ENCODE measurements at regions not wholly inside any gene's neighbourhood (a gene's known extent, or its start where the extent isn't known, plus 50 kb on each side); places are given as distances from the start of the nearest gene placed in this dataset.

DNA sequence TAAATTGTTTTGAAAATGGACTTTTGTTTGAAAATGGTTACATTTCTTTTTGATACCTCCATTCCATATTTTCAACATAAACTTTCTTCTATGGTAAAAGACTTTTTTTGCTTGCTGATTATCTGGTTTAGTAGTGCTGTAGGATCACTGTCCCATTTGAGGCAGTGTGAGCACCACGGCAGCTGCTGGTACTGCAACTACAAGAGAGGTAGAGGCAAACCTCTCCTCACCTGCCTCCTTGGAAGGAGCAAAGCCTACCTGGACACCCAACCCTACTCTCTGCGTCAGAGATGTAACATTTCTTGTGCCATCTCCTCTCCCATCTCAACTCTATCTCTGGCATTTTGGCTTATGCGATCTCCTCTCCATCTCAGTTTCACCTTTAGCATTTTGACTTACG, 460.1 kb downstream of the SHQ1 start:
- H3K27me3 Mint-ChIP-seq (ENCODE audit: insufficient read depth, unreplicated experiment): no peaks in the 10 kb centered on the region
- intact Hi-C loops (cut with micrococcal nuclease): no loop called here
- no TSS peak for BruUV-seq (replicated peaks)
- TF ChIP-seq, protein P1, sequence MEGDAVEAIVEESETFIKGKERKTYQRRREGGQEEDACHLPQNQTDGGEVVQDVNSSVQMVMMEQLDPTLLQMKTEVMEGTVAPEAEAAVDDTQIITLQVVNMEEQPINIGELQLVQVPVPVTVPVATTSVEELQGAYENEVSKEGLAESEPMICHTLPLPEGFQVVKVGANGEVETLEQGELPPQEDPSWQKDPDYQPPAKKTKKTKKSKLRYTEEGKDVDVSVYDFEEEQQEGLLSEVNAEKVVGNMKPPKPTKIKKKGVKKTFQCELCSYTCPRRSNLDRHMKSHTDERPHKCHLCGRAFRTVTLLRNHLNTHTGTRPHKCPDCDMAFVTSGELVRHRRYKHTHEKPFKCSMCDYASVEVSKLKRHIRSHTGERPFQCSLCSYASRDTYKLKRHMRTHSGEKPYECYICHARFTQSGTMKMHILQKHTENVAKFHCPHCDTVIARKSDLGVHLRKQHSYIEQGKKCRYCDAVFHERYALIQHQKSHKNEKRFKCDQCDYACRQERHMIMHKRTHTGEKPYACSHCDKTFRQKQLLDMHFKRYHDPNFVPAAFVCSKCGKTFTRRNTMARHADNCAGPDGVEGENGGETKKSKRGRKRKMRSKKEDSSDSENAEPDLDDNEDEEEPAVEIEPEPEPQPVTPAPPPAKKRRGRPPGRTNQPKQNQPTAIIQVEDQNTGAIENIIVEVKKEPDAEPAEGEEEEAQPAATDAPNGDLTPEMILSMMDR (IDR thresholded peaks at IDR 0.05; ENCODE audit: unreplicated experiment): no peak
- ChIA-PET POLR2A (interaction anchor here (1.3 kb wide), 1 partner anchor 8 kb away, joined by 3 read pairs; no protein-coding TSS in a partner anchor), CTCF (no interaction called here)
- peaks cover 28% of the 10 kb centered on the region for H3K4me1 Mint-ChIP-seq (ENCODE audit: insufficient read depth, unreplicated experiment)
- no peaks in the 10 kb centered on the region for H3K9me3 Mint-ChIP-seq (ENCODE audit: unreplicated experiment)
- no peak overlapping the region for H3K27ac Mint-ChIP-seq (ENCODE audit: low read depth, unreplicated experiment)
- H3K36me3 Mint-ChIP-seq (ENCODE audit: insufficient read depth, unreplicated experiment): no peaks in the 10 kb centered on the region
- DNase-seq (ENCODE audit: unreplicated experiment): no peak
- no peak overlapping the region for H3K4me3 Mint-ChIP-seq (ENCODE audit: unreplicated experiment)

DNA sequence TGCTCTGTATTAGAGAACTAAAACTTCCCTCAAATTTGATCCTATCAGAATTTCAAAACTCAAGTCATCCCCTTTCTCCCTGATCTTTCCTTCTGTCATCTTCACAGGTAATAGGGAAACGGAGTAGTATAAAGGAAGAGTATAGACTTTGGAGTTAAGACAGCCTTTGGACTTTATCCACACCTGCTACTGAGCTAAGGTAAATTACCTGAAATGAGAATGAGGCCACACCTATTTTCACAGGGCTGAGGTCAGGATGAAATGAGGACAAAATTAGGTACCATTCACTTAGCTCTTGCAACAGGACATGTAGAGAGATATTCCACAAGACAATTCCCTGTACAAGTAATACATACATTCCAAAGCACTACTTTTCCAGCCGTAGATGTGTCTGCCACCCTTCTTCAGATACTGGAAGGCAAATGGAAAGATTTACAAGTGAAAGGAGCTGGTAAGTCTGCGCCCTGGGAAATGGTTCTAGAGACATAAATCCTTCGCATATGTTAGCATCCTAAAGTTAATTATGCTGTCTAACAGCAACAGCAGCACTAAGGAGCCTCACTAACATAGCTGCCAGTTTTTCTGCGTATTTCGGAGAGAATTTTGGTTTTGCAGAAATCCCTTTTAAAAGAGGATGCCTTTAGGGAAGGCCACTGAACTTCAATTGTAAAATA, 461.8 kb downstream of the SHQ1 start:
- intact Hi-C loops (cut with micrococcal nuclease): no loop called here
- no peak for DNase-seq (ENCODE audit: unreplicated experiment)
- Mint-ChIP-seq H3K4me1 (ENCODE audit: insufficient read depth, unreplicated experiment) (peaks cover 29% of the 10 kb centered on the region), H3K27ac (ENCODE audit: low read depth, unreplicated experiment) (peak overlapping the region; percentile 40), H3K4me3 (ENCODE audit: unreplicated experiment) (no peak overlapping the region), H3K27me3 (ENCODE audit: insufficient read depth, unreplicated experiment) (no peaks in the 10 kb centered on the region), H3K9me3 (ENCODE audit: unreplicated experiment) (no peaks in the 10 kb centered on the region), H3K36me3 (ENCODE audit: insufficient read depth, unreplicated experiment) (no peaks in the 10 kb centered on the region)
- TF ChIP-seq, protein P1 (IDR thresholded peaks at IDR 0.05; ENCODE audit: unreplicated experiment): no peak
- no TSS peak for BruUV-seq (replicated peaks)
- CTCF ChIA-PET: interaction anchor here (0.6 to 0.9 kb wide), 4 partner anchors 9 to 410 kb away, joined by 3 to 4 read pairs (median 4); no protein-coding TSS in a partner anchor
- POLR2A ChIA-PET: interaction anchor here (0.6 to 1.3 kb wide), 3 partner anchors 63 to 456 kb away, joined by 3 read pairs; no protein-coding TSS in a partner anchor

DNA sequence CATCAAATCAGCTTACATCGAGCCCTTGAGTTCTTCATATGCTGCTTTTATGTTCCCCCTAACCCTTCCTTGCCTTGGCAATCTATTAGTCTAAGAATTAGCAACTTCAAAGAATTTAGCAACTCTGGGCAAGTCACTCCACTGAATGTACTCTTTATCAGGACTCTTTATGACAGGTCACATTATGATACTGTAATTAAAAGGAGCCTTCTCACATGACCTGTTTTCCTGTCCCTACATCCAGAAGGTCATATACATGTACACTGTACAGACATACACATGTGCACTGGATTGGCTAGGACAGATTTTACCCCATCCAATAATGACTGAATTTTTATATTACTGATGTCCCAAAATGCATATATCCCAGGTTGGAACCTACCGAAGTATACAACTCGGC, 463.1 kb downstream of the SHQ1 start:
- H3K27ac Mint-ChIP-seq (ENCODE audit: low read depth, unreplicated experiment): no peak overlapping the region
- peaks cover 29% of the 10 kb centered on the region for H3K4me1 Mint-ChIP-seq (ENCODE audit: insufficient read depth, unreplicated experiment)
- no peak overlapping the region for H3K4me3 Mint-ChIP-seq (ENCODE audit: unreplicated experiment)
- H3K27me3 Mint-ChIP-seq (ENCODE audit: insufficient read depth, unreplicated experiment): no peaks in the 10 kb centered on the region
- no peak for DNase-seq (ENCODE audit: unreplicated experiment)
- POLR2A ChIA-PET: interaction anchor here (2.2 kb wide), 1 partner anchor 9 kb away, joined by 10 read pairs; no protein-coding TSS in a partner anchor
- intact Hi-C loops (cut with micrococcal nuclease): no loop called here
- BruUV-seq (replicated peaks): no TSS peak
- no peaks in the 10 kb centered on the region for H3K36me3 Mint-ChIP-seq (ENCODE audit: insufficient read depth, unreplicated experiment)
- CTCF ChIA-PET: no interaction called here
- no peaks in the 10 kb centered on the region for H3K9me3 Mint-ChIP-seq (ENCODE audit: unreplicated experiment)
- TF ChIP-seq, protein P1 (IDR thresholded peaks at IDR 0.05; ENCODE audit: unreplicated experiment): no peak

DNA sequence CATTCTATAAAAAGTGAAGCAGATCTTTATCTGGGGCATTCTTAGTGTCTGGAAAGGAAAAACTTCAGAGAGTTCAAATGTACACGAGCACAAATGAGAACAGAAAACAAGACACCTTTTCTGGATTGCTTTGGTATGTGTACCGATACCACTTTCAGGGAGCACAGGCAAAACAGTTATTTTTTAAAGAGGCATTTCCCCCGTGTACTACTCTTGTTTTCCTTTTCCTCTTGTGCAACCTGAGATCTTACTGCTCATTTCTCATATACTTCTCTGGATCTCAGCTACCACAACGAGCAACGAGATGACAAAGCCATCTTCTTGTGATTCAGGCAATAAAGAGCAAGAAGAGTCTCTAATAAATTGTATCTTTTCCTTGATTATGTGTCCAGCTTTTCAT, 463.6 kb downstream of the SHQ1 start:
- intact Hi-C loops (cut with micrococcal nuclease): no loop called here
- ChIA-PET POLR2A (interaction anchor here (1.0 to 2.2 kb wide), 3 partner anchors 8 to 57 kb away, joined by 3 to 10 read pairs (median 3); no protein-coding TSS in a partner anchor), CTCF (interaction anchor here (0.6 to 0.7 kb wide), 3 partner anchors 10 to 242 kb away, joined by 4 read pairs; no protein-coding TSS in a partner anchor)
- Mint-ChIP-seq H3K4me1 (ENCODE audit: insufficient read depth, unreplicated experiment) (peaks cover 32% of the 10 kb centered on the region), H3K4me3 (ENCODE audit: unreplicated experiment) (no peak overlapping the region), H3K36me3 (ENCODE audit: insufficient read depth, unreplicated experiment) (peaks cover 3% of the 10 kb centered on the region), H3K9me3 (ENCODE audit: unreplicated experiment) (no peaks in the 10 kb centered on the region), H3K27ac (ENCODE audit: low read depth, unreplicated experiment) (peak overlapping the region; percentile 21), H3K27me3 (ENCODE audit: insufficient read depth, unreplicated experiment) (no peaks in the 10 kb centered on the region)
- no TSS peak for BruUV-seq (replicated peaks)
- TF ChIP-seq, protein P1 (IDR thresholded peaks at IDR 0.05; ENCODE audit: unreplicated experiment): no peak
- no peak for DNase-seq (ENCODE audit: unreplicated experiment)

Data from MCF 10A (cell line).